ENCODE measurements at regions not wholly inside any gene's neighbourhood (a gene's known extent, or its start where the extent isn't known, plus 50 kb on each side); places are given as distances from the start of the nearest gene placed in this dataset.

GRCh38 chr7:17608114-17608833 lies 309.8 kb downstream of the AHR start:
- WGBS, 3 donors, result 64 to 69% (median 67%) methylated on average over 1 of the region's 1 CpG

GRCh38 chr7:17611611-17612010 lies 313.2 kb downstream of the AHR start:
- Histone ChIP-seq H3K27ac (ENCODE audit: low read depth in 1 of 3, low read length in 2 of 3) (no peak overlapping the region), H3K4me1 (ENCODE audit: control insufficient read depth in 3 of 3, insufficient read depth in 2 of 3, low read depth in 1 of 3, low read length in 2 of 3) (no peaks in the 10 kb centered on the region), H3K36me3 (ENCODE audit: control insufficient read depth in 3 of 3, insufficient read depth in 2 of 3, low read depth in 1 of 3, low read length in 3 of 3) (no peaks in the 10 kb centered on the region), H3K27me3 (ENCODE audit: control insufficient read depth in 3 of 3, insufficient read depth in 3 of 3, low read length in 3 of 3) (no peaks in the 10 kb centered on the region), H3K4me3 (ENCODE audit: low read depth in 1 of 3, low read length in 3 of 3) (no peak overlapping the region), H3K9me3 (ENCODE audit: control insufficient read depth in 2 of 2, insufficient read depth in 1 of 2, low read depth in 1 of 2, low read length in 1 of 2) (peaks cover 0 to 5% of the 10 kb centered on the region in 2 donors)
- no peak for DNase-seq
- no peak for FAIRE-seq
- WGBS, 3 donors, result 56 to 76% (median 59%) methylated on average over 4 of the region's 4 CpGs

More at GRCh38 chr7:17608114-17608833, 309.8 kb downstream of the AHR start:
- Histone ChIP-seq H3K27me3 (ENCODE audit: control insufficient read depth in 3 of 3, insufficient read depth in 3 of 3, low read length in 3 of 3) (no peaks in the 10 kb centered on the region), H3K36me3 (ENCODE audit: control insufficient read depth in 3 of 3, insufficient read depth in 2 of 3, low read depth in 1 of 3, low read length in 3 of 3) (no peaks in the 10 kb centered on the region), H3K9me3 (ENCODE audit: control insufficient read depth in 2 of 2, insufficient read depth in 1 of 2, low read depth in 1 of 2, low read length in 1 of 2) (peaks cover 0 to 6% of the 10 kb centered on the region in 2 donors), H3K4me3 (ENCODE audit: low read depth in 1 of 3, low read length in 3 of 3) (no peak overlapping the region), H3K27ac (ENCODE audit: low read depth in 1 of 3, low read length in 2 of 3) (no peak overlapping the region), H3K4me1 (ENCODE audit: control insufficient read depth in 3 of 3, insufficient read depth in 2 of 3, low read depth in 1 of 3, low read length in 2 of 3) (no peaks in the 10 kb centered on the region)
- FAIRE-seq, result no peak
- peak in 1 of 2 donors; percentile 8 for DNase-seq

DNA sequence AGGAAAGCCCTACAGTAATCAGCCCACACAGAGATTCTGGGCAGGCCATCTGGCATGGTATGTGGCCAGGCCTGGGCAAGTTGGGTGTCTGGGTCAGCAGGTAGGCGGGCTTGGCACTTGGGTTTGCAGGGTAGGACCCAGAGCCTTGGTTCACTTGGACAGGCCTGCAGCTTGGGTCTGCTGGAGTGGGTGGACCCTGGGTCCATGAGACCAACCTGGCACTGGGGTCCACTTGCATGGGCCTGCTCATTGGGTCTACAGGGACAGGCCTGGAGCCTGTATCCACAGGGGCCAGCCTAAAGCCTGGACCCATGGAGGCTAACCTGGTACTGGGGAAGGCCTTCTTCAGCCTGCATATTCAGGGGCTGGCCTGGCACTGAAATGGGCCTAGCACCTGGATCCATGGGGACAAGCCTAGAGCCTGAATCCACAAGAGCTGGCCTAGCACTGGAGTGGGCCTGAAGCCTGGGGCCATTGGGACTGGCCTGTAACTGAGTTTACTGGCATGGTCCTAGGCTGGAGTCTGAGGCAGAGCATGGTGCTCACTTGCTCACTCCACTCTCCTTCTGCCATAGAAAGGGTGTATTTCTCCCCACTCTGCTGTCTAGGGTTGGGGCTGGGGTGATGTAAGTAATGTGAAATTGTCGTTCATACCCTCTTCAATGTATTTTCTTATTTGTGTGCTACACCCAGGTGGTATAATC lies 315.0 kb downstream of the AHR start:
- Histone ChIP-seq H3K27me3 (ENCODE audit: control insufficient read depth in 3 of 3, insufficient read depth in 3 of 3, low read length in 3 of 3) (no peaks in the 10 kb centered on the region), H3K36me3 (ENCODE audit: control insufficient read depth in 3 of 3, insufficient read depth in 2 of 3, low read depth in 1 of 3, low read length in 3 of 3) (no peaks in the 10 kb centered on the region), H3K9me3 (ENCODE audit: control insufficient read depth in 2 of 2, insufficient read depth in 1 of 2, low read depth in 1 of 2, low read length in 1 of 2) (peaks cover 0 to 5% of the 10 kb centered on the region in 2 donors), H3K4me3 (ENCODE audit: low read depth in 1 of 3, low read length in 3 of 3) (no peak overlapping the region), H3K27ac (ENCODE audit: low read depth in 1 of 3, low read length in 2 of 3) (no peak overlapping the region), H3K4me1 (ENCODE audit: control insufficient read depth in 3 of 3, insufficient read depth in 2 of 3, low read depth in 1 of 3, low read length in 2 of 3) (peaks cover 0 to 8% (median 0%) of the 10 kb centered on the region in 3 donors)
- WGBS, 3 donors, result 95 to 96% (median 96%) methylated on average over 2 of the region's 2 CpGs
- DNase-seq (no peak), FAIRE-seq (no peak)

GRCh38 chr7:17617380-17617779 lies 318.9 kb downstream of the AHR start:
- no peak overlapping the region for H3K4me3 ChIP-seq (ENCODE audit: low read depth in 1 of 3, low read length in 3 of 3)
- H3K36me3 ChIP-seq (ENCODE audit: control insufficient read depth in 3 of 3, insufficient read depth in 2 of 3, low read depth in 1 of 3, low read length in 3 of 3), result no peaks in the 10 kb centered on the region
- peaks cover 0 to 5% of the 10 kb centered on the region in 2 donors for H3K9me3 ChIP-seq (ENCODE audit: control insufficient read depth in 2 of 2, insufficient read depth in 1 of 2, low read depth in 1 of 2, low read length in 1 of 2)
- H3K27me3 ChIP-seq (ENCODE audit: control insufficient read depth in 3 of 3, insufficient read depth in 3 of 3, low read length in 3 of 3), result no peaks in the 10 kb centered on the region
- FAIRE-seq, result no peak
- H3K4me1 ChIP-seq (ENCODE audit: control insufficient read depth in 3 of 3, insufficient read depth in 2 of 3, low read depth in 1 of 3, low read length in 2 of 3), result peaks cover 0 to 15% (median 4%) of the 10 kb centered on the region in 3 donors
- 89 to 91% (median 91%) methylated on average over 2 of the region's 2 CpGs for WGBS, 3 donors
- peak in 1 of 2 donors; percentile 23 for DNase-seq
- no peak overlapping the region for H3K27ac ChIP-seq (ENCODE audit: low read depth in 1 of 3, low read length in 2 of 3)

DNA sequence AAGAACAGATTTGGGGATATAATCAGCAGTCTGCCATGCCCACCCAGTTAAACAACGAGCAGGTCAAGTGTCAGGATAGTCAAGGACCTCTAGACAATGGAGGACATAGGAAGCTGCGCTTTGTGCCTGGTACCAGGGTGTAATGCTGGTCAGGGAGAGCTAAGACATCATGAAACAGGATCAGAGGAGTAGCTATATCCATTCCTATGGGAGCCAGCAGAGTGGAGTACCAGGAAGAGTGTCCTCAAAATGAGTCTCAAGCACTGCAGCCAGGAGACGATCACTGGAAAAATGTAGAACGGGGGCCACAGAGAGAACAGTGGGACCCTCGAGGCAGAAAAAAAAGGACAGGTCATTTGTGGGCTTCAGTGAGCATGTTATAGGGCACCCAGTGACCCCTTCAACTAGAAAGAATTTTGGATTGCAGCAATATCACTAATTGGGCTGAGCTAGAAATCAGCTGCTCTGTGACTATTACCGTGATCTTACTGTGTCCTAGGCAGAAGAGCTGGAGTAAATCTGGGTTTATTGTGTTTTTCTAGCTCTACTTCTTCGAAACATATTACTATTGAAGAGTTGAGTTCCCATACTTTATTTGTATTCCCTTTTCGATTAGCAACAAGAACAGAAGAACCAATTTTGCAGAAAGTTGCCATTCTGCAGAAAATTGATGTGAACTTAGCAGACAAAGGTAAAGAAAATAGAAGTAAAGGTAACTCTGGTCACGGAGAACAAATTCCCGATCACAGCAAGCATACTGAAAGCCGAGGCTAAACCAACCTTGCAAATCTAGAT lies 319.6 kb downstream of the AHR start:
- Histone ChIP-seq H3K9me3 (ENCODE audit: control insufficient read depth in 2 of 2, insufficient read depth in 1 of 2, low read depth in 1 of 2, low read length in 1 of 2) (peaks cover 0 to 5% of the 10 kb centered on the region in 2 donors), H3K4me3 (ENCODE audit: low read depth in 1 of 3, low read length in 3 of 3) (peak overlapping the region in 2 of 3 donors; percentile 14 to 23), H3K36me3 (ENCODE audit: control insufficient read depth in 3 of 3, insufficient read depth in 2 of 3, low read depth in 1 of 3, low read length in 3 of 3) (no peaks in the 10 kb centered on the region), H3K27me3 (ENCODE audit: control insufficient read depth in 3 of 3, insufficient read depth in 3 of 3, low read length in 3 of 3) (no peaks in the 10 kb centered on the region), H3K27ac (ENCODE audit: low read depth in 1 of 3, low read length in 2 of 3) (peak overlapping the region in 2 of 3 donors; percentile 55 to 68), H3K4me1 (ENCODE audit: control insufficient read depth in 3 of 3, insufficient read depth in 2 of 3, low read depth in 1 of 3, low read length in 2 of 3) (peaks cover 0 to 15% (median 4%) of the 10 kb centered on the region in 3 donors)
- 42 to 74% (median 56%) methylated on average over 11 of the region's 11 CpGs for WGBS, 3 donors
- no peak for FAIRE-seq
- peak; percentile 8 to 14 for DNase-seq

DNA sequence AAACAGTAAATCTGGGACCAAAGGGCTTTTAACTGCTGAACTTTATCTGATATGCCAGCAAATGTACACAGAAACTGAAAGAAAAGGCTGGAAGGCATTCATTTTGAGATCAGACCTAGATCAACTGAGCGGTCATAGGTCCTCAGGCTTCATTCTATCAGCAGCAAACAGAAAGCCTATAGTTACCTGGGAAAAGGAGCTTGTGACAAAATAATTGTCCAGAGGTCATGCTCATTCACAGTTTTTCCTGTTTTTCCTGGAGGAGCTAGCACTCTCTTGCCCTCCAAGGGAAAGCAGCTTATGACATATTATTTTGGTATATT lies 320.2 kb downstream of the AHR start:
- Histone ChIP-seq H3K4me1 (ENCODE audit: control insufficient read depth in 3 of 3, insufficient read depth in 2 of 3, low read depth in 1 of 3, low read length in 2 of 3) (peaks cover 0 to 15% (median 4%) of the 10 kb centered on the region in 3 donors), H3K27ac (ENCODE audit: low read depth in 1 of 3, low read length in 2 of 3) (peak overlapping the region in 2 of 3 donors; percentile 55 to 68), H3K4me3 (ENCODE audit: low read depth in 1 of 3, low read length in 3 of 3) (peak overlapping the region in 2 of 3 donors; percentile 14 to 23), H3K36me3 (ENCODE audit: control insufficient read depth in 3 of 3, insufficient read depth in 2 of 3, low read depth in 1 of 3, low read length in 3 of 3) (no peaks in the 10 kb centered on the region), H3K27me3 (ENCODE audit: control insufficient read depth in 3 of 3, insufficient read depth in 3 of 3, low read length in 3 of 3) (no peaks in the 10 kb centered on the region), H3K9me3 (ENCODE audit: control insufficient read depth in 2 of 2, insufficient read depth in 1 of 2, low read depth in 1 of 2, low read length in 1 of 2) (no peaks in the 10 kb centered on the region)
- peak; percentile 77 to 82 for DNase-seq
- WGBS, 3 donors, result 27 to 67% (median 38%) methylated on average over 1 of the region's 1 CpG
- no peak for FAIRE-seq

DNA sequence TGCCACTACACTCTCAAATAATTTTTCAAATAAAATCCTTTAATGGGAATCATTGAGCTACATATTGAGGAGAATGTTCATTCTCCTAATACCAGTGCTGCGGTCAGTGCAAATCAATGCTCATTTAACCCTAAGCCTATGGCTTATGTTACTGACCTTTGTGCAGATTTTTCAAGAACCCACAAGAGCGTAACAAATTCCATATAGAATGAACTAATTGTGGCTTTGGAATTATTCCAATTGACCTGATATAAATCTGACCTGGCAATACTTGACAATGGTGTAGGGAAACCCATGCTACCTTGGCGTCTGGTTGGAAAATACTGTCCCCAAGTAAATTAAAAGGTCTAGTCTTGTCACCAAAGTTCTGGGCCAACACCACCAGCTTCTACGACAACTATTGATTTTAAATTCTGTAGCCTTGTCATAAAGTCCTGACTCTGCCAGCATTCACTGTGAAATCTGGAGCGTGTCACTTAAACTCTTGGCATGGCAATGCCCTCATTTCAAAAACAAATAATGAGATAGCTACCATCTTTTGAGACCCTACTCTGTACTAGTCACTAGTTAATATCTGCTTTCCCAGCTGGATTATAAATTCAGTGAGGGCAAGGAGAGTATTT lies 320.9 kb downstream of the AHR start:
- no peak for FAIRE-seq
- 60 to 77% (median 67%) methylated on average over 5 of the region's 5 CpGs for WGBS, 3 donors
- H3K36me3 ChIP-seq (ENCODE audit: control insufficient read depth in 3 of 3, insufficient read depth in 2 of 3, low read depth in 1 of 3, low read length in 3 of 3), result no peaks in the 10 kb centered on the region
- peak overlapping the region in 1 of 3 donors; percentile 68 for H3K27ac ChIP-seq (ENCODE audit: low read depth in 1 of 3, low read length in 2 of 3)
- peaks cover 0 to 15% (median 4%) of the 10 kb centered on the region in 3 donors for H3K4me1 ChIP-seq (ENCODE audit: control insufficient read depth in 3 of 3, insufficient read depth in 2 of 3, low read depth in 1 of 3, low read length in 2 of 3)
- H3K9me3 ChIP-seq (ENCODE audit: control insufficient read depth in 2 of 2, insufficient read depth in 1 of 2, low read depth in 1 of 2, low read length in 1 of 2), result no peaks in the 10 kb centered on the region
- H3K4me3 ChIP-seq (ENCODE audit: low read depth in 1 of 3, low read length in 3 of 3), result no peak overlapping the region
- DNase-seq, result no peak
- no peaks in the 10 kb centered on the region for H3K27me3 ChIP-seq (ENCODE audit: control insufficient read depth in 3 of 3, insufficient read depth in 3 of 3, low read length in 3 of 3)

- Histone ChIP-seq H3K27ac (ENCODE audit: low read depth in 1 of 3, low read length in 2 of 3) (no peak overlapping the region), H3K9me3 (ENCODE audit: control insufficient read depth in 2 of 2, insufficient read depth in 1 of 2, low read depth in 1 of 2, low read length in 1 of 2) (no peaks in the 10 kb centered on the region), H3K36me3 (ENCODE audit: control insufficient read depth in 3 of 3, insufficient read depth in 2 of 3, low read depth in 1 of 3, low read length in 3 of 3) (no peaks in the 10 kb centered on the region), H3K4me3 (ENCODE audit: low read depth in 1 of 3, low read length in 3 of 3) (no peak overlapping the region), H3K27me3 (ENCODE audit: control insufficient read depth in 3 of 3, insufficient read depth in 3 of 3, low read length in 3 of 3) (no peaks in the 10 kb centered on the region), H3K4me1 (ENCODE audit: control insufficient read depth in 3 of 3, insufficient read depth in 2 of 3, low read depth in 1 of 3, low read length in 2 of 3) (peaks cover 0 to 15% (median 4%) of the 10 kb centered on the region in 3 donors)
- WGBS, 3 donors, result 87 to 98% (median 95%) methylated on average over 2 of the region's 2 CpGs
- no peak for DNase-seq
- no peak for FAIRE-seq
These were observed 319.7 kb downstream of the SNX13 start for GRCh38 chr7:17620566-17620965.
